ENCODE measurements at regions not wholly inside any gene's neighbourhood (a gene's known extent, or its start where the extent isn't known, plus 50 kb on each side); places are given as distances from the start of the nearest gene placed in this dataset.
"Not testable (repeated sequence)": the region's sequence is repeated elsewhere in the genome, so short reads cannot be mapped to it uniquely, and the experiment has no call there.

DNA sequence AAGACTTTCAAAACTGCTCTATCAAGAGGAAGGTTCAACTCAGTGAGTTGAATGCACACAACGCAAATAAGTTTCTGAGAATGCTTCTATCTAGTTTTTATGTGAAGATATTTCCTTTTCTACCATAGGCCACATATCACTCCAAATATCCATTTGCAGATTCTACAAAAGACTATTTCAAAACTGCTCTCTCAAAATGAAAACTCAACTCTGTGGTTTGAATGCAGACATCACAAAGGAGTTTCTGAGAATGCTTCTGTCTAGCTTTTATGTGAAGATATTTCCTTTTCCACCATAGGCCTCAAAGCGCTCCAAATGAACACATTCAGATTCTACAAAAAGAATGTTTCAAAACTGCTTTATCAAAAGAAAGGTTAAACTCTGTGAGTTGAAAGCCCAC lies 1093.1 kb upstream of the DEFB115 start:
- DNase-seq (ENCODE audit: low spot score): not testable (repeated sequence)

DNA sequence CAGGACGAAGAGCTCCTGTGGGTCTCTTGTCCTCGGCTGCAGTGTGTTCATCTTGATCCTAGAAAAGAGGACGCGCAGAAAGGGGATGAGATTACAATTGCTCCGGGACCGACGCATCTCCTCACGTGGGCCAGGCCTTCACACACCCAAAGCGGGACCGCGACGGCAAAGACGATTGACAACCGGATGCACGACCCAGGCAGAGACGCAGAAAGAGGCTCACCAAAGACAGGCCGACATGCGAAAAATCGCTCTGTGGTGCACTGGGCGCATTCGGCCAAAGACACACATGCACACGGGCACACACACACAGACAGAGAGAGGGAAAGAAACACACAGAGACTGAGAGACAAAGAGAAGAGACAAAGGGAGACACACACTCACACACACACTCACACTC lies 1089.9 kb upstream of the DEFB115 start:
- no peak for DNase-seq (ENCODE audit: low spot score)

DNA sequence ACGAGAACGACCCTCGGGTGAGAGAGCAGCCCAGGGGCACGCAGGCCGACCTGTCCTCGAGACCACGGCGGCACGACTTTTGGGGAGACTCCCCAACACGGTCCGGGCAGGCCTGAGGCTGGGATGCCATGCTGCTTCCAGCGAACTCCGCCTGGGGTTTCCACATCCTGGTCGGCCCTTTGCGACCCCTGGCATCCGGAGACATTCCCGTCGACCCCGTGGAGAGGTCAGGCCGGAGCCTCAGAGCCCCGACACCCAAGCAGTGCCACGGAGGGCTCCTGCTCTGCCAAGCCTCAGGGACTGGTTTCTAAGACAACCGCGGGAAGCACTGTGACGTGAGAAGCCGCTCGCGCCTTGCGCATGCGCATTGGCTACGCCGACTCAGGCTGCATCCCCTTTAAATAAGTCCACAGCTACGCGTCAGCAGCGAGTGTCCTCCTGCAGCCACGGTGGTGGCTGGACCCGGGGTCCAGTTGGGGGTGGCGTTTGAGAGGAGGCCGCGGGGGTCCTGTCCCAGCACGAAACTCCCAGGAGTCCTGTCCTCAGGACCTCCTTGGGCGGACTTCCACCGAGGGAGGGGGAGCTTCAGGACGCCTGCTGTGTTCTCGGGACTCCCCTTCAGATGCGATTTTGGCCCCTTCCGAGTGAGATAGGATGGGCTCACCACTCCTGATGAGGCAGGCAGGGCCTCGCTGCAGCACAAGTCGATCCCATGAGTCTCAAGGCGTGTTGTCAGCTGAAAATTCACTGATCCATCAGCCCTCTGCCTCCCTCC lies 1089.3 kb upstream of the DEFB115 start:
- DNase-seq (ENCODE audit: low spot score): no peak

DNA sequence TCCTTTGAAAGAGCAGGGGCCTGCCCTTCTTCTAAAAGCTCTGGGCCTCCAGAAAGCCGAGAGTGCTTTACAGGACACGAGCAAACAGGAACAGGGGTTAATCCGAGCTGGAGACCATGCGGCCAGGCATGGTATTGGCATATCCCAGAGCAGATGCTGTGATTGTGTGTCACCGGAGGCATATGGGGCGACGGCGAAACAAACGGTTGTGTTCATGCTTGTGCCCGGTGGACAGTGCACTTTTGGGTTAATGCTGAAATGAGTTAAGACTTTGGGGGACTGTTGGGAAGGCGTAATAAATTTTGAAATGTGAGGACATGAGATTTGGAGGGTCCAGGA lies 1088.7 kb upstream of the DEFB115 start:
- DNase-seq (ENCODE audit: low spot score): no peak

DNA sequence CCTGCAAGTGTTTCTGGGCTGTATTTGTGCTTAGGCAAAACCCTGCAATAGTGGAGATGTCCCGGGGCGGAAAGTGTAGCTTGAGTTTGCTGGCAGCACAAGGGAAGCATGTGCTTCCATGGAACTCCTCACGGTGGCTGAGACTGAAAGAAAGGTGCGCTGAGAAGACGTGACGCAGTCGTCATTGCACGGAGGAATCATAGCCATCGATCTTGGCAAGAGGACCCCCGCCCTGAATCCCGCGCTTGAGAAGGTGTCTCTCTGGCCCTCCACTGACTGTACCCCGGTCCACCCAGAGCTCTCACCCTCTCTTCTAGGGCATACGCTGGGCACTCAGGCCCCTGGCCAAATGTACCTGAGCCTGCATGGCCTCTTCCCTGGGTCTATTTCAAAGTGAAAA lies 1081.8 kb upstream of the DEFB115 start:
- DNase-seq (ENCODE audit: low spot score): no peak

DNA sequence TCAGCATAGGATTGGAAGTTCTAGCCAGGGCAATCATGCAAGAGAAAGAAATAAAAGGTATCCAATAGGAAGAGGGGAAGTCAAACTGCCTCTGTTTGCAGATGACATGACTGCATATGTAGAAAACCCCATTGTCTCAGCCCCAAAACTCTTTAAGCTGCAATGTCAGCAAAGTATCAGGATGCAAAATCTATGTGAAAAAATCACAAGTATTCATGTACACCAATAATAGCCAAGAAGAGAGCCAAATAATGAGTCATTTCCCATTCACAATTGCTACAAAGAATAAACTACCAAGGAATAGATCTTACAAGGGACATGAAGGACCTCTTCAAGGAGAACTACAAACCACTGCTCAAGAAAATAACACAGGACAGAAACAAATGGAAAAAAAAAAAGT lies 1074.3 kb upstream of the DEFB115 start:
- not testable (repeated sequence) for DNase-seq (ENCODE audit: low spot score)

DNA sequence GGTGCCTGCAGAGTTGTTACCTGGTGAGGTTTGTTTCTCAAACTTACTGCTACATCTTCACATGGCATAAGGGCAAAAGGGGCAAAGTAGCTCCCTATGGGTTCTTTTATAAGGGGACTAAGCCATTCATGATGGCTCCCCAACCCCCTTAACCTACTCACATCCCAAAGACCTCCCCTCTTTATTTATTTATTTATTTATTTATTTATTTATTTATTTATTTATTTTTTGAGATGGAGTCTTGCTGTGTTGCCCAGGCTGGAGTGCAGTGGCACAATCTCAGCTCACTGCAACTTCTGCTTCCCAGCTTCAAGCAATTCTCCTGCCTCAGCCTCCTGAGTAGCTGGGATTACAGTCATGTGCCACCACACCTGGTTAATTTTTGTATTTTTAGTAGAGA lies 1065.7 kb upstream of the DEFB115 start:
- DNase-seq (ENCODE audit: low spot score): not testable (repeated sequence)

DNA sequence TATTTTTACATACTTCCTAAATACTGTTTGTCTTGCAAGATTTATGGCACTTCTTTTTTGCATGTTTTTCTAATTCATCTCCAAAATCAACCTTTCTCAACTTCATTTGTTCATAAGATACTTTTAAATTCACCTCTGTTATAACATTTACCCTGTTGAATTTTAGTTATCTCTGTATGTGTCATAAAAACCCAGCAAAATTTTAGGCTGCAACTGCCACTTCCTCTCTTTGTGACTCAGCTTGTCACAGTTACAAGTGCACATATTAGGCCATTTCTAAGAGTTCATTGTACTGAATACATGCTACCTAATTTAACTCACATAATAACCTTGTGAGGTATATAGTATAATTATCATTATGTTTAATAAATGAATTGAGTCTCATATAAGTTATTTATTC lies 1023.0 kb upstream of the DEFB115 start:
- DNase-seq (ENCODE audit: low spot score): not testable (repeated sequence)

DNA sequence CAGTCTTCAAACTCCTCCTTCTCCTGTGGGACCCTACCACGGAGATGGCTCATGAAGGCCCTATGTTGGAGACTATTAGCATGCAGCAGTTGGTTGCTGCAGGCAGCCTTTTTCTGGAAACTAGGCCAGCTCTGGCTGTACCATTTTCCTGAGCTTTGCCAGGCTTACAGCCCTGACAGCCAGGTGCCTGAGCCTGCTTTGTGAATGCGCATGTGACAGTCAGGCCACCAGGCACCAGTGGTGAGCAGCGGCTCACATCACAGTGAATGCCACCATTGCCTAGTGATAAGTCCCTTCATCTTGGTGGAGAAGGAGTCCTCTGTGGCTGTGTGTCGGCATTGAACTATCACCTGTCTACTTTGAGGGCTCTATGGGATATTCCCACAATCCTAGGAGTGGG lies 982.4 kb upstream of the DEFB115 start:
- DNase-seq (ENCODE audit: low spot score): not testable (repeated sequence)

DNA sequence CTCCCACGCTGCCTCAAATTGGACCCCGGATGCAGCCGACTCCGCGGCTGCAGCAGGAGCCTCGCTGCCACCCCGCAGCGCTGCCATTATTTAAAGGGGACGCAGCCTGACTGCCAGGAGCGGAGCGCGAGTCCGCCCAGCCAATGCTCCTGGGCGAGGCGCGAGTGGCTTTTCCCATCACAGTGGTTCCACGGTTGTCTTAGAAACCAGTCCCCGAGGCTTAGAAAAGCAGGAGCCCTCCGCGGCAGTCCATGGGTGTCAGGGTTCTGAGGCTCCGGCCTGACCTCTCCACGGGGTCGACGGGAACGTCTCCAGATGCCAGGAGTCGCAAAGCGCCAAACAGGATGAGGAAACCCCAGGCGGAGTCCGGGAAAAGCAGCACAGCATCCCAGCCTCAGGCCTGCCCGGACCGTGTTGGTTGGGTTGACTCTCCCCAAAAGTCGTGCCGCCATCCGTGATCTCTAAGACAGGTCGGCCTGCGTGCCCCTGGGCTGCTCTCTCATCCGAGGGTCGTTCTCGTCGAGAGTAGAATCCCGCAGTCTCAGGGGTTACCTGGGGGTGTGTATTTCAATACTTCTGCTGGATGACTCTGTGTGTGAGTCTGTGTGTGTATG lies 975.8 kb upstream of the DEFB115 start:
- DNase-seq (ENCODE audit: low spot score): no peak

DNA sequence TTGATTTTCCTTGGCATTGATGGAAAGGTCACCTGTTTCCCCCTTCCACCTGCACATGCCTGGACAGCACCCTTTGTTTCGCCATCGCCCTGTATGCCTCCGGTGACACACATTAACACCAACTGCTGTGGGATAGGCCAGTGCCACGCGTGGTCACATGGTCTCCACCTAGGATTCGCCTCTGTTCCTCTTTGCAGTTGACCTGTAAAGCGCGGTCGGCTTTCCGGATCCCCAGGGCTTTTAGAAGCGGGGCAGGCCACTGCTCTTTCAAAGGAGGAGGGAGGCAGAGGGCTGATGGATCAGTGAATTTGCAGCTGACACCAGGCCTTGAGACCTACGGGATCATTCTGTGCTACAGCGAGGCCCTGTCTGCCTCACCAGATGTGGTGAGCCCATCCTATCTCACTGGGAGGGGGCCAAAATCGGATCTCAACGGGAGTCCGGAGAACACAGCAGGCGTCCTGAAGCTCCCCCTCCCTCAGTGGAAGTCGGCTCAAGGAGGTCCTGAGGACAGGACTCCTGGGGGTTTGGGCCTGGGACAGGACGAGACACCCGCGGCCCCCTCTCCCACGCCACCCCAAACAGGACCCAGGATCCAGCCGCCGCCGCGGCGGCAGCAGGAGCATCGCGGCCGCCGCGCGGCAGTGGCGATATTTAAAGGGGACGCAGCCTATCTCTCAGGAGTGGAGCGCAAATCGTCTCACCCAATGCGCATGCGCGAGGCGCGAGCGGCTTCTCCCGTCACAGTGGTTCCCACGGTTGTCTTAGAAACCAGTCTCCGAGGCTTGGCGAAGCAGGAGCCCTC lies 973.8 kb upstream of the DEFB115 start:
- not testable (repeated sequence) for DNase-seq (ENCODE audit: low spot score)

DNA sequence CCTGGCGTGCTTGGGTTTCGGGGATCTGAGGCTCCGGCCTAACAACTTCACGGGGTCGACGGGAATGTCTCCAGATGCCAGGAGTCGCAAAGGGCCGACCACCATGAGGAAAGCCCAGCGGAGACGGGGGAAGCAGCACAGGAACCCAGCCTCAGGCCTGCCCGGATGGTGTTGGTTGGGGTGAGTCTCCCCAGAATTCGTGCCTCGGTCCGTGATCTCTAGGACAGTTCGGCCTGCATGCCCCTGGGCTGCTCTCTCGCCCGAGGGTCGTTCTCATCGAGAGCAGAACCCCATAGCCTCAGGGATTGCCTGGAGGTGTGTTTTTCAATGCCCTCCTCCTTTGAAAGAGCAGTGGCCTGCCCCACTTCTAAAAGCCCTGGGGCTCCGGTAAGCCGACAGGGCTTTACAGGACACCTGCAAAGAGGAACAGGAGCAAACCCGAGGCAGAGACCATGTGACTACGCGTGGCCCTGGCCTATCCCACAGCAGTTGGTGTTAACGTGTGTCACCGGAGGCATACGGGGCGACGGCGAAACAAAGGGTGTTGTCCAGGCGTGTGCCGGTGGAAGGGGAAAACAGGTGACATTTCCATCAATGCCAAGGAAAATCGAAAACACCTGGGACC lies 973.1 kb upstream of the DEFB115 start:
- no peak for DNase-seq (ENCODE audit: low spot score)

DNA sequence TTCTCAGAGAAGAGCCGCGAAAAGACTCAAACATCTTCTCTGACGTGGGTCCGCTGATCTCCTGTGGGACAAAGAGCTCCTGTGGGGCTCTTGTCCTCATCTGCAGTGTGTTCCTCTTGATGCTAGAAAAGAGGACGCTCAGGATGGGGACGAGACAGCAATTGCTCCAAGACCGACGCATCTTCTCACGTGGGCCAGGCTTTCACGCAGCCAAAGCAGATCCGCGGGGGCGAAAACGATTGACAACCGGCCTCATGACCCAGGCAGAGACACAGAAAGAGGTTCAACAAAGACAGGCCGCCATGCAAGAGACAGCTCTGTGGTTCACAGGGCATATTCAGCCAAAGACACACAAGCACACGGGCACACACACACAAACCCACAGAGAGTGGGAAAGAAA lies 971.8 kb upstream of the DEFB115 start:
- no peak for DNase-seq (ENCODE audit: low spot score)

DNA sequence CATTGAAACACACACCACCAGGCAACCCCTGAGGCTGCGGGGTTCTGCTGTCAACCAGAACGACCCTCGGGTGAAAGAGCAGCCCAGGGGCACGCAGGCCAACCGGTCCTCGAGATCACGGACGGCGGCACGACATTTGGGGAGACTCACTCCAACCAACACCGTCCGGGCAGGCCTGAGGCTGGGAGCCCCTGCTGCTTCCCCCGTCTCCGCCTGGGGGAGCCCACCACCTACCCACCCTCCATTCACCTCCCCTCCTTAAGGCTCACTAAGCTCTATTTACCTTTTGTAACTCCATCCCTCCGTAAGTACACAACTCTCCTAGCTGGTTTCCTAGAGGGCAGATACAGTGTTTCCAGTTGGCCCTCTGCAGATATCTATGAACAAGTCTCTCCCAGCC lies 971.3 kb upstream of the DEFB115 start:
- DNase-seq (ENCODE audit: low spot score): no peak

DNA sequence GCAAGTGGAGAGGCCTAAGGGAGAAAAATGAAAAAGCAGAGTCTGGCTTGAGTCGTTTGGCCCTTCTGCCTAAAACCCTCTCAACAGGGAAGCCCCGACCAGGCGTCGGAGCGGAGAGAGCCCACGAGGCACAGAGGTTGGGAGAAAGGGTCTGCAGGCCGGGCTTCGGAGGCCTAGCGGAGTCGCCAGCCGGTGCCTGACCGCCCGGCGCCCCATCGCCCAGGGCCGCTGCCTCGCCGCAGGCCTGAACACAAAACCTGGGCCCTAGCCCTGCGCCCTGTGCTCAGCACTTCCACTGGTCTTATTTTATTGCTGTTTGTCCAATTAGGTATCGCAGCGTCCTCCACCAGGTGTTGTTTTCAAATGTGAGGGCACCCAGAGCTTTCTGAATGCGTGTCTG lies 970.0 kb upstream of the DEFB115 start:
- peak; percentile 28 for DNase-seq (ENCODE audit: low spot score)

DNA sequence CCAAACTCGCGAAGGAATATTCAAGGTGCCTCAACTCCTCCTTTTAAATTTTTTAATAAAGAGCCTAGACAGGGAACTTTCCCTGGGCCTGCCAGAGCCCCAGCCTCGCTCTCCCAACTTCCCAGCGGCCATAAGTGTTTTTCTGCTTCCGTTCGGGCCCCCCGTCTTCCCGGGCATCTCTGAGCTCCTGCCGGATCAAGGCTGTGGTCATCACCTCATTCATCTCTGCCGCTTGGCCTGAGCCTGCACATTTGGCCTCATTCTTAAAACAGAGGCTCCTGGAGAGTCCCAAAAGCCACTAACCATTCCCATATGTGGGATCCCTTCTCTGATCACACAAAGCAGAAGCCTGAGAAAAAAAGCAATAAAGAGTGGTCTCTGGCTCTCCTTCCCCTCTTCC lies 969.1 kb upstream of the DEFB115 start:
- peak; percentile 47 for DNase-seq (ENCODE audit: low spot score)

DNA sequence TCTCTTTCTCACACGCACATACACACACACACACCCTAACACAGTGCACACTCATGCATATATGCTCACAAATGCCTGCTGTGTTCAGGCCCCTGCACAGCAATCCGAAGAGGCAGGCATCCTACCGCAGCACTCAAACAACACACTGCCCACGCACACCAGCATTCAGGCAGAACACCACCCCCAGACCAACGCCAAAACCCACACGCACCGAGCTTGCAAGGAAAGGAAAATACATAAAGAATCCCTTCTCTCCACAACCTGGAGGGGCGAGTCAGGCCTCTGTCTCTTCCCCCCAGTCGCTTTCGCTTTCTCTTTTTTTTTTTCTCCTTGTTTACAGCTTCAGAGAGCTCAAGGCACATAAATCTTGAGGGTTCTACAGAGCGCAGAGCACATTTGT lies 968.4 kb upstream of the DEFB115 start:
- DNase-seq (ENCODE audit: low spot score): peak; percentile 30

DNA sequence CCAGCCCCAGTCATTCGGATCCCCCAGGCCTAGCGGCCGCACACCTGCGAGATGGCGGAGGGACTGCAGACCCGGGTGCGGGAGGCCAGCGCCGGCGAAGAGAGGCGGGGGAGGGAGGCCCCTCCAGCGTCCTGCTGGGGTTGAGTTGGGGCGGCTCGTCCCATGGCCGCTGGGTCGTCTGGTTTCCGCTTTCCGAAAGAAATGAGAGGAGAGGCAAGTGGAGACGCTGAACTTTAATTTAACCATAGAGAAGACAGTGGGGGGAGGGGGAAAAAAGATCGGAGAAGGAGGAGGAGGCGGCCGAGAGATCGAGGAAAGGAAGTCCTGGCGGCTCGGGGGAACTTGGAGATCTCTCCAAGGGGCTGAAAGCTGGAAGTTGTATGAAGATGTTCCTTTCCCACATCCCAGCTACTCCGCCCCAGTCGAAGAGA lies 967.7 kb upstream of the DEFB115 start:
- peak; percentile 84 for DNase-seq (ENCODE audit: low spot score)

DNA sequence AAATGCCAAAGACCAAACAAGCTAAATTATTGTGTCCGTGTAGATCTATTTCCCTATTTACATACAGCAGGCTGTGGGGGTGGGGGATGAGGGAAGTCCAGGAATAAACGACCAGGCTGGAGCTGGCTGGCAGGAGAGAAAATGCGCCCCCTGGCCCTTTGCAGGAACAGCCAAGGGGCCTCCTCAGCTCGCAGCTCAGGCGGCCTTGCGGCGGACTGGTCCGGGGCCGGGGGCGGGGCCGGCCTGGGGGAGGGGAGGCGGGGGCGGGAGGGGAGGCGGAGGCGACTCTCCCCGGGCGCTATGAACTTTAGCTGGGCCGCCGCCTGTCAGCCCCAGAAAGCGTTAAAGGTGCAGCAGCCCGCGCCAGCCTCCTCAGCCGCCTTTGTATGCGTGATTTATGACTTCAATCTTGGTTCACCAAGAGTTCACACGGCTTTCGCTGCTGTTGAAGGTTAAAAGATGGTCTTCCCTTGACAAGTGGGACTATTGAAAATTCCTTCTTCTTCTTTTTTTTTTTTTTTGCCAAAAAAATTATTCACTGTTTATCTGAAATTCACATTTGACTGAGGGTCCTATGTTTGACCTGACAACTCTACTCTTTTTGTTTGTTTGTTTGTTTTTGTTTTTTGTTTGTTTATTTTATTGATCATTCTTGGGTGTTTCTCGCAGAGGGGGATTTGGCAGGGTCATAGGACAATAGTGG lies 967.0 kb upstream of the DEFB115 start:
- peak; percentile 43 for DNase-seq (ENCODE audit: low spot score)

DNA sequence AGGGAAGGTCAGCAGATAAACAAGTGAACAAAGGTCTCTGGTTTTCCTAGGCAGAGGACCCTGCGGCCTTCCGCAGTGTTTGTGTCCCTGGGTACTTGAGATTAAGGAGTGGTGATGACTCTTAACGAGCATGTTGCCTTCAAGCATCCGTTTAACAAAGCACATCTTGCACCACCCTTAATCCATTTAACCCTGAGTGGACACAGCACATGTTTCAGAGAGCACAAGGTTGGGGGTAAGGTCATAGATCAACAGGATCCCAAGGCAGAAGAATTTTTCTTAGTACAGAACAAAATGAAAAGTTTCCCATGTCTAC lies 966.4 kb upstream of the DEFB115 start:
- DNase-seq (ENCODE audit: low spot score): peak; percentile 2

DNA sequence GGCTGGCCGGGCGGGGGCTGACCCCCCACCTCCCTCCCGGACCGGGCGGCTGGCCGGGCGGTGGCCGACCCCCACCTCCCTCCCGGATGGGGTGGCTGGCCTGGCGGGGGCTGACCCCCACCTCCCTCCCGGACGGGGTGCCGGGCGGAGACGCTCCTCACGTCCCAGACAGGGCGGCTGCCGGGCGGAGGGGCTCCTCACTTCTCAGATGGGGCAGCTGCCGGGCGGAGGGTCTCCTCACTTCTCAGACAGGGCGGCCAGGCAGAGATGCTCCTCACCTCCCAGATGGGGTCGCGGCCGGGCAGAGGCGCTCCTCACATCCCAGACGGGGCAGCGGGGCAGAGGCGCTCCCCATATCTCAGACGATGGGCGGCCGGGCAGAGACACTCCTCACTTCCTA lies 965.8 kb upstream of the DEFB115 start:
- peak; percentile 87 for DNase-seq (ENCODE audit: low spot score)
